Stimulated activated naive CD4-positive, alpha-beta T cell treated with Interleukin-2 at 50 U/mL for 16 hours (primary cell): ENCODE measurements at regions not wholly inside any gene's neighbourhood (a gene's known extent, or its start where the extent isn't known, plus 50 kb on each side); places are given as distances from the start of the nearest gene placed in this dataset.

Experiments
- DNase-seq: peaks from one replicate; lab custom pipeline; 2025; lab: John Stamatoyannopoulos, UW

- DNase-seq = no peak
These were observed 609.5 kb upstream of the UBE2E2 start for GRCh38 chr3:22593638-22594037.

GRCh38 chr3:22594990-22595389, 608.1 kb upstream of the UBE2E2 start:
- DNase-seq = no peak

- no peak for DNase-seq
These were observed 596.7 kb upstream of the UBE2E2 start for GRCh38 chr3:22606461-22606860.

- DNase-seq = no peak
These were observed 596.2 kb upstream of the UBE2E2 start for GRCh38 chr3:22606938-22607337.

- no peak for DNase-seq
These were observed 595.0 kb upstream of the UBE2E2 start for GRCh38 chr3:22608093-22608492.

GRCh38 chr3:22608721-22609120, 594.4 kb upstream of the UBE2E2 start:
- DNase-seq = no peak

GRCh38 chr3:22609139-22609538, 594.0 kb upstream of the UBE2E2 start:
- no peak for DNase-seq

GRCh38 chr3:22612927-22613326, 590.2 kb upstream of the UBE2E2 start:
- DNase-seq = no peak

- no peak for DNase-seq
These were observed 587.3 kb upstream of the UBE2E2 start for GRCh38 chr3:22615790-22616189.

- DNase-seq = no peak
These were observed 585.8 kb upstream of the UBE2E2 start for GRCh38 chr3:22617372-22617771.

- no peak for DNase-seq
These were observed 582.6 kb upstream of the UBE2E2 start for GRCh38 chr3:22620498-22620897.

- DNase-seq = no peak
These were observed 581.8 kb upstream of the UBE2E2 start for GRCh38 chr3:22621205-22621809.

GRCh38 chr3:22627993-22628499, 575.1 kb upstream of the UBE2E2 start:
- DNase-seq = no peak

- no peak for DNase-seq
These were observed 570.6 kb upstream of the UBE2E2 start for GRCh38 chr3:22632536-22632935.

- no peak for DNase-seq
These were observed 568.7 kb upstream of the UBE2E2 start for GRCh38 chr3:22634433-22634832.

GRCh38 chr3:22659651-22660475, 543.3 kb upstream of the UBE2E2 start:
- no peak for DNase-seq

- DNase-seq = no peak
These were observed 542.5 kb upstream of the UBE2E2 start for GRCh38 chr3:22660606-22661005.

- DNase-seq = no peak
These were observed 541.9 kb upstream of the UBE2E2 start for GRCh38 chr3:22661121-22661700.

- no peak for DNase-seq
These were observed 537.6 kb upstream of the UBE2E2 start for GRCh38 chr3:22665528-22665927.

GRCh38 chr3:22666736-22667135, 536.4 kb upstream of the UBE2E2 start:
- no peak for DNase-seq

GRCh38 chr3:22671848-22672247, 531.3 kb upstream of the UBE2E2 start:
- no peak for DNase-seq

GRCh38 chr3:22684739-22685138, 518.4 kb upstream of the UBE2E2 start:
- DNase-seq = no peak

- no peak for DNase-seq
These were observed 517.5 kb upstream of the UBE2E2 start for GRCh38 chr3:22685597-22685996.
